Frontal cortex (tissue), 3 donors: ENCODE measurements at regions not wholly inside any gene's neighbourhood (a gene's known extent, or its start where the extent isn't known, plus 50 kb on each side); places are given as distances from the start of the nearest gene placed in this dataset.
A peak's percentile ranks its signal among the peaks of the same experiment; 100 is the strongest.
"Not testable (repeated sequence)": the region's sequence is repeated elsewhere in the genome, so short reads cannot be mapped to it uniquely, and the experiment has no call there.

Experiments
- DNase-seq, 2 donors: peaks; one replicate each; pipeline ENCODE4 v3.0.0; 2012; ENCODE audit warnings: low spot score in 2 of 2
- FAIRE-seq: peaks from 2 replicates; lab custom pipeline; 2012; peaks lifted over from hg19 to GRCh38; lab: Jason Lieb, UNC
- donor health status: control.
- donor health status: control.
- donor health status: control.

- FAIRE-seq (no peak), DNase-seq (no peak)
Measured at GRCh38 chr1:229127301-229127700, 143.6 kb upstream of the RAB4A start.

DNA sequence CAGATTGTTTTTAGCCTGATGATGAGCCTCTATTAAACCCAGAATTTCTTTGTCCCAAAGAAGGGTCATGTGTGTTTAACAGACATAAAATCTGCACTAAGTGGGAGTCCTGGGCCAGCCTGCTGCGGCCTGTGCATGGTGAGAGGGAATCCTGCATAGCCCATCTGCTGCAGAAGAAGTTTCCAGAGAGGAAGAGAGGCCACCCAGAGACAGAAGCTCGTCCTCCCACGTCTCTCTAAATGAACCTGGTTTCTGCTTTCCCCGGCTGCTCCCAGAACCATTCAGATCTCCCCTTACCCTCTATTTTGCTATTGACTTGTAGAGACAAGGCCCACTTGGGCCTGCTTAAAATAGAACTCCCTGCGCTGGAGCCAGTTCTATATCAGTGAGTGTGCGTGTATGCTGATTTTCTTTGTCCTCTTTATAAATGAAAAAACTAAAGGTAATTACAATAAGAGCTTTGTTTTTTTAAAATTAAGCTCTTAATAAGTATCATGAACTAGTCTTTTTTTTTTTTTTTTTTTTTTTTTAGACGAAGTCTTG lies 142.8 kb upstream of the RAB4A start:
- no peak for DNase-seq

GRCh38 chr1:229129301-229130027 lies 141.4 kb upstream of the RAB4A start:
- DNase-seq (no peak), FAIRE-seq (no peak)

More for the DNA sequence above, 142.8 kb upstream of the RAB4A start:
- no peak for FAIRE-seq

DNA sequence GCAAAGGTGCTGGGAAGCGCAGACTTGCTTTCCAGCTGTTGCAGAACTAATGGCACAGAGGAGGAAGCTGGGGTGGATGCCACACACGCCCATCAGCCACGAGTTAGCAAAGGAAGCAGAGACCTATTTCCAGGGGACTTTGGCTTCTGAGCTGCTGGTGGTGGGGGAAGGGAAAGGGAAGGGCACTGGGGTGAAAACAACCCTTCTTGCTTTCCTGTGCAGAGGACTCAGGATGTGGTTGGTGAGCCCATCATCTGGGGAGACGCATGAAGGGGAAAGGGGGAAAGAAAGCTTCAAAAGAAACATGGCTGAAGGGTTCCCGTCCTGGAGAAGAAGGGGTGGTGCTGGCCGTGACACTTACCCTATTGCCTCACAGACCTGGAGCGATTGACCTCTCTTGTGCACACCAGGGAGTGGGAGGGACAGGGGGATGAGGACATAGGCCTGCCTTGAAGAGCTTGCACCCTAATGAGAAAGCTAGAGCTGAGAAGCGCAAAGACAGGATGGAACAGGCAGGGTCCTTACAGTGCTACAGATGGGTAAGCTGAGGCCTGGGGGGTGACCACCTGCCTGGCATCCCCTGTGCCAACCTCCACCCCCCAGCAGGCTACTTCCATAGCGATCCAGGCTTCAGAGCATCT lies 140.8 kb upstream of the RAB4A start:
- DNase-seq (no peak), FAIRE-seq (no peak)

DNA sequence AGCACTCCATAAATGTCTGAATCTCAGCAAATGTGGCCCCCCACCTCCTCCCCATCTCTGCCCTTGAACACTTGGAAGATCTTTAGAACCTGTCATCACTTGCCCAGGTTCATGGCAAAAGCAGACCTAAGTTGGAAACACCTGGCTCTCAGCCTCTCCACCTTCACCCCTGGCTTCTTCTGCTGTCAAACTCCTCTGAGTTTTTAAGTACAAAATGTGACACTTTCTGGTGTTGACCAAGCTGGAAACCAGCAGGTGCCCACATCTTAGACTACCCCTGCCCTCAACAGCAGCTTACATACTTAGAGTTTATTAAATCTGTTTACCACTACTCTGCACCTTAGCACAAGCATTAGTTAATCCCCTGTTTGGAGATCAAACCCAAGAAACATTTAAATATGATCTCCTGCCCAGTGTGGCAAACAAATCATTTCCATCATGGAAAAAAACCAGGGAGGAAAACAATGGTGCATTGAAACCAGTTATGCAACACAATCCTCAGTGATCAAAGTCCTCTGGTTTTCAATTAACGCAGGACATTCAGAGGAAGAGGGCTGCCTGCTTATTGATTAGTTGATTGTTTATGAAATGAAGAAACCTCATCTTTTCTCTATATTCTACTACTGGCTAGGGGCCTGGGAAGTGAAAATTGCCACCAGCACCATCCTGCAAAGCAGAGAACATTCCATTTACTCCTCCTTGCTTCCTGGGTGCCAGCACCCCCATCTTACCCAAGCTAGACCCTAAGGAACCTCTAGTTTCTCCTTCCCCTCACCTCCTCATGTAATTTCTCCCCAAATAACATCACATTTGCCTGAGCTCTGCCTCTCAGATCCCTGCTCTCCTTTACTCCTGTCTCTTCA lies 139.4 kb upstream of the RAB4A start:
- FAIRE-seq (no peak), DNase-seq (no peak)

GRCh38 chr1:229132106-229132443 lies 138.8 kb upstream of the RAB4A start:
- FAIRE-seq (no peak), DNase-seq (no peak)

- FAIRE-seq, result no peak
- no peak for DNase-seq
Measured at GRCh38 chr1:229132706-229133105, 138.2 kb upstream of the RAB4A start.

- no peak for FAIRE-seq
Measured at GRCh38 chr1:229133151-229133550, 137.8 kb upstream of the RAB4A start.

GRCh38 chr1:229133811-229134210 lies 137.1 kb upstream of the RAB4A start:
- FAIRE-seq (no peak), DNase-seq (no peak)

More at GRCh38 chr1:229133151-229133550, 137.8 kb upstream of the RAB4A start:
- no peak for DNase-seq

DNA sequence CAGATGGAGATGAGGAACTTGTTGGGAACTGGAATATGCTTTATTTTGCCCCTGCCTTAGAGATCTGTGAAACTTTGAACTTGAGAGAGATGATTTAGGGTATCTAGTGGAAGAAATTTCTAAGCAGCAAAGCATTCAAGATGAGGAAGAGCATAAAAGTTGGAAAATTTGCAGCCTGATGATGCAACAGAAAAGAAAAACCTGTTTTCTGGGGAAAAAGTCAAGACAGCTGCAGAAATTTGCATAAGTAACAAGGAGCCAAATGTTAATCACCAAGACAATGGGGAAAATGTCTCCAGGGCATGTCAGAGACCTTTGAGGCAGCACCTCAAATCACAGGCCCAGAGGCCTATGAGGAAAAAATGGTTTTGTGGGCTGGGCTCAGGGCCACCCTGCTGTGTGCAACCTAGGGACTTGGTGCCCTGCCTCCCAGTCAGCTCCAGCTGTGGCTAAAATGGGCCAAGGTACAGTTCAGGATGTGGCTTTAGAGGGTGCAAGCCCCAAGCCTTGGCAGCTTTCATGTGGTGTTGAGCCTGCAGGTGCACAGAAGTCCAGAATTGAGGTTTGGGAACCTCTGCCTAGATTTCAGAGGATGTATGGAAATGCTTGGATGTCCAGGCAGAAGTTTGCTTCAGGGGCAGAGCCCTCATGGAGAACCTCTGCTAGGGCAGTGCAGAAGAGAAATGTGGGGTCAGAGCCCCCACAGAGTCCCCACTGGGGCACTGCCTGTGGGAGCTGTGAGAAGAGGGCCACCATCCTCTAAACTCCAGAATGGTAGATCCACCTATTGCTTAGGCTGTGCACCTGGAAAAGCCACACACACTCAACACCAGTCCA lies 136.3 kb upstream of the RAB4A start:
- FAIRE-seq, DNase-seq: not testable (repeated sequence)

DNA sequence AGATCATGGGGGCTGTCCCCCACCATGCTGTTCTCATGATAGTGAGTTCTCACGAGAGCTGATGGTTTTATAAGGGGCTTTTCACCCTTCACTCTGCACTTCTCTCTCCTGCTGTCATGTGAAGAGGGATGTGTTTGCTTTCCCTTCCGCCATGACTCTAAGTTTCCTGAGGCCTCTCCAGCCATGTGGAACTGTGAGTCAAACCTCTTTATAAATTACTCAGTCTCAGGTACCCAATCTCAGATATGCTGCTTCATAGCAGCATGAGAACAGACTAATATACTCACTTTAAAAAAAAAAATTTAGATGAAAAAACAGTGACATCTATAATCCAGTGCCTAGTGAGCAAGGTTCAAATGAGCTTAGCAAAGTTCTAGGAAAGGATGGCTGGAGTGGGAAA lies 135.1 kb upstream of the RAB4A start:
- FAIRE-seq, result no peak
- no peak for DNase-seq

- no peak for FAIRE-seq
- DNase-seq, result no peak
Measured at GRCh38 chr1:229136822-229137221, 134.1 kb upstream of the RAB4A start.

- DNase-seq (no peak), FAIRE-seq (no peak)
Measured at GRCh38 chr1:229137271-229137670, 133.6 kb upstream of the RAB4A start.

GRCh38 chr1:229138058-229138457 lies 132.9 kb upstream of the RAB4A start:
- FAIRE-seq, result no peak
- DNase-seq, result no peak

DNA sequence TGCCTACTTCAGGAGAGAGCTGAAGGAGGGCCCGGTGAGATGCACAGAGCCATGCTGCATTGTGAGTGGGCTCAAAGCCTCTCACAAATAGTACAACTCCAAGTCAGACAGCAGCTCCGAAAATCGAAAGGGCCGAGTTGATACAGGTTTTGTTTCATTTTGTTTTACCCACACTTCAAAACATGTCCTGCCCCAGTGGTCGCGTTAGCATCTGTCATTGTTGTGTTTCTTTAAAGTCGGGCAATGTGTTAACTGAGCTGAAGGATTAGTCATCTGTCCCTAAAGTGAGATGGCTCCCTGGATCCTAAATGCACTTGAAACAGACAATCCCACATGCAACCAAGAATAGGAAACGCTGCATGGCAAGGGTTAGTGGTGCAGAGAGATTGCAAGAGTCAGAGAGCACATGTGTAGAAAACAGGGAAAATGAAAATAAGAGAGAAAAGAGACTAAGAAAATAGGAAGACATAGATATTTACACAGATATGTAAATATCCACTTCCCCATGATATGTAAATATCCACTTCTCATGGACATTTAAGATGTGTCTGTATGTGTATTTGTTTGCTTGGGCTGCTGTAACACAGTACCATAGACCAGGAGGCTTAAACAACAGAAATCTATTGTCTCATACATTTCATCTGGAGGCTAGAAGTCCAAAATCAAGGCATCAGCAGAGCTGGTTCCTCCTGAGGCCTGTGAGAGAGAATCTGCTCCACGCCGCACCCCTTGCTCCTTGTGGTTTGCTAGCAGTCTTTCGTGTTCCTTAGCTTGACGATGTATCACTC lies 131.4 kb upstream of the RAB4A start:
- FAIRE-seq, result no peak

GRCh38 chr1:229140119-229140396 lies 130.9 kb upstream of the RAB4A start:
- no peak for FAIRE-seq
- DNase-seq, result no peak

More for the DNA sequence above, 131.4 kb upstream of the RAB4A start:
- DNase-seq, result peak in 1 of 2 donors; percentile 45

GRCh38 chr1:229141271-229141670 lies 129.6 kb upstream of the RAB4A start:
- FAIRE-seq, result no peak
- no peak for DNase-seq

- FAIRE-seq, result no peak
- DNase-seq, result no peak
Measured at GRCh38 chr1:229141689-229142377, 129.1 kb upstream of the RAB4A start.

GRCh38 chr1:229142471-229142870 lies 128.4 kb upstream of the RAB4A start:
- FAIRE-seq, result no peak

More at GRCh38 chr1:229142471-229142870, 128.4 kb upstream of the RAB4A start:
- no peak for DNase-seq
